ENCODE measurements at regions not wholly inside any gene's neighbourhood (a gene's known extent, or its start where the extent isn't known, plus 50 kb on each side); places are given as distances from the start of the nearest gene placed in this dataset.

GRCh38 chr10:3423384-3423783 lies 250.8 kb upstream of the PITRM1 start:
- TF ChIP-seq CTCF (conservative IDR thresholded peaks at IDR 0.05; ENCODE audit: low read depth, low read length) (no peak), EZH2 (IDR thresholded peaks at IDR 0.05; ENCODE audit: low read length, unreplicated experiment) (no peak), EZH2phosphoT487 (IDR thresholded peaks at IDR 0.05; ENCODE audit: borderline replicate concordance, low read length) (no peak)

Data from PC-3 (cell line).